ENCODE measurements at regions not wholly inside any gene's neighbourhood (a gene's known extent, or its start where the extent isn't known, plus 50 kb on each side); places are given as distances from the start of the nearest gene placed in this dataset.

DNA sequence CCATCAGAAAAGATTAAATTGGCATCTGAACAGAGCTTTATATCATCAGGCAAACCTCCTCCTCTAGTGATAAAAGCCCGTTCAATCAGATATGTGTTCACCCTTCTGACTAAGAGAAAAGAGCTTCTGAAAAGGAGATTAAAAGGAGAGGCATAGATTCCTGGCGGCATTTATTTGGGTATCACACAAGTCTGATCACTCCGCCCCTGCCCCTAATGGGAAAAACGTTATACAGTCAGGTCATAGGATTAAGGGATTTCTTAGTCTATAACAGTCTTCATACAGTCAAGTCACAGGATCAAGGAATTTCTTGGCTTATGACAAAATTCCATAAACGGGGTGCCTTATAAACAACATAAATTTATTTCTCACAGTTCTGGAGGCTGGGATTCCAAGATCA, 295.4 kb upstream of the SATB1 start:
- TF ChIP-seq CTCF (IDR thresholded peaks at IDR 0.05): no peak
- TF ChIP-seq POLR2A (IDR thresholded peaks at IDR 0.05): no peak

All from right lobe of liver (tissue), 4 donors.